BE2C (cell line): ENCODE measurements at regions not wholly inside any gene's neighbourhood (a gene's known extent, or its start where the extent isn't known, plus 50 kb on each side); places are given as distances from the start of the nearest gene placed in this dataset.

Source experiments
- DNase-seq: peaks from one replicate; pipeline ENCODE4 v3.0.0-alpha.2; 2020
- H3K27me3 ChIP-seq: fragments of 250-450 bp; sonication (Bioruptor Pico); 2 replicates; pipeline ENCODE4 v1.5.1; 2020; ENCODE audit warnings: mild to moderate bottlenecking
- H3K36me3 ChIP-seq: fragments of 250-450 bp; sonication (Bioruptor Pico); 2 replicates; pipeline ENCODE4 v1.5.1; 2020; ENCODE audit warnings: mild to moderate bottlenecking
- H3K4me1 ChIP-seq: fragments of 250-450 bp; sonication (Bioruptor Pico); 2 replicates; pipeline ENCODE4 v1.5.1; 2020
- H3K4me3 ChIP-seq: 2 replicates; pipeline ENCODE4 v1.5.1; 2011; ENCODE audit warnings: low read depth, low read length
- H3K9me3 ChIP-seq: fragments of 250-450 bp; sonication (Bioruptor Pico); 2 replicates; pipeline ENCODE4 v1.5.1; 2020
- CTCF ChIP-seq: IDR thresholded peaks from 2 replicates; pipeline ENCODE4 v1.5.1; 2012; ENCODE audit warnings: mild to moderate bottlenecking, low read depth, low read length

DNA sequence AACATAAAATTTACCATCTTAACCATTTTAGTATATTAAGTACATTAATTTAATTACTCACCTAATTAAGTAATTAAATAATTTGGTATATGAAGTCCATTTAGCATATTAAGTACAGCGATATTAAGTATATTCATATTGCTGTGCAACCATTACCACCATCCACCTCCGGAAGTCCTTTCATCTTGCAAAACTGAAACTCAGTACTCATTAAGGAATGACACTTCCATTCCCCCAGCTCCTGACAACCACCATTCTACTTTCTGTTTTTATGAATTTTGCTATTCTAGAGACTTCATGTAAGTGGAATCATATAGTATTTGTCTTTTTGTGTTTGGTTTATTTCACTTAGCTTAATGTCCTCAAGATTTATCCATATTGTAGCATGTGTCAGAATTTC is 61.1 kb upstream of the GTSF1L start:
- Histone ChIP-seq H3K4me3 (no peak overlapping the region), H3K4me1 (no peaks in the 10 kb centered on the region), H3K9me3 (no peaks in the 10 kb centered on the region), H3K36me3 (no peaks in the 10 kb centered on the region), H3K27me3 (no peaks in the 10 kb centered on the region)
- DNase-seq = no peak
- no peak for TF ChIP-seq CTCF

DNA sequence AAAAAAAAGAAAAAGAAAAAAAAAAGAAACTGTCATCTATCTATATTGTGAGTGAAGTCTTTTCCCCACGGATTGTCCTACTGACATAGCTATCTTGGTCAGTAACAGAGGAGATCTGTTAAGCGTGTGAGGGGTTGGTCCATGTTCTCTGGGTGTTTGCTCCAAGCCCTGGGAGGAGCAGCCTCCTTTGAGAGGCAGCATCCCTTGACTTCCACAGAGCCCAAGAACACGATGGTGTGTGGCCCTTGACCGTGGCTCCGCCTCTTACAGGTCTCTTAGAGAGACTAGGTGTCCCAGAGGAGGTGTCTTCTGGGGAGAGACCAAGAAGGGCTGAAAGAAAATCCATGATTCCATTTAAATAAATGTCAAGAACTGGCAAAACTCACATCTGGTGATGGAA is 60.1 kb upstream of the GTSF1L start:
- H3K4me1 ChIP-seq = no peaks in the 10 kb centered on the region
- no peaks in the 10 kb centered on the region for H3K36me3 ChIP-seq
- TF ChIP-seq CTCF = no peak
- H3K27me3 ChIP-seq = no peaks in the 10 kb centered on the region
- no peak for DNase-seq
- H3K4me3 ChIP-seq = no peak overlapping the region
- H3K9me3 ChIP-seq = no peaks in the 10 kb centered on the region

DNA sequence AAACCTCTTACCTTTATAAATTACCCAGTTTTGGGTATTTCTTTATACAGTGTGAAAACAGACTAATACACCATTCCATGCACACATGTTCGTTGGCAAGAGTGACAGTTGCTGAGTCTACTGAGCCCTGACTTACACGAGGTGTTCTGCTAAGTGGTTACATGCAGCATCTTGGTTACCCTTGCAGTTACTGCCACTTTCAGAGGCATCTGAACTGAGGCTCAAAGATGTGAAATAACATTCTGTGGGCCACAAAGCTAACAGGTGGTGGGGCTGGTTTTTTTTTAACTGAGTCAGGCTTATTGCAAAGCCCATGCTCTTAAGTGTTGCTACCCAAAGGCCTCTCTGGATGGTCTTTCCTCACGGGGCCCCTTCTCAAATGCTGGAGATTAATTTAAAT is 54.4 kb upstream of the GTSF1L start:
- Histone ChIP-seq H3K36me3 (no peaks in the 10 kb centered on the region), H3K4me1 (no peaks in the 10 kb centered on the region), H3K4me3 (no peak overlapping the region), H3K9me3 (no peaks in the 10 kb centered on the region), H3K27me3 (no peaks in the 10 kb centered on the region)
- TF ChIP-seq CTCF = no peak
- DNase-seq = no peak

DNA sequence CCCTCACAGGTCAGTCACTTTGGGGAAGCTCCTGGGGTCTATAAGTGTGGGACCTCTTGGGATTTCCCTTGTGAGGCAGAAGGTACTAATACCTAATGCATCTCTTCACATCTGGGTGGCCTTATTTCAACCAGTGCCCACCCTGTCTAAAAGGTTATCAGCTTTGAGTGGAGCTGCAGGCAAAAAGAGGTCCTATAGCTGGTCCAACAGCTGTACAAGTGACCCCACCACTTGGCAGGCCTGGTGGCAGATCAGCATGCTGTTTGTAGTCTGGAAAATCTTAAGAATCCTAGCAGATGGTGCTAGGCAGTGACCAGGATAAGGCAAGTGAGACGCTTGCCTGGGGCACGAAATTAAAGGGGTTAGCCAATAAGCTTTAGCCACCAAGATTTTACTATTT is 51.6 kb upstream of the GTSF1L start:
- Histone ChIP-seq H3K9me3 (no peaks in the 10 kb centered on the region), H3K4me3 (no peak overlapping the region), H3K4me1 (no peaks in the 10 kb centered on the region), H3K27me3 (no peaks in the 10 kb centered on the region), H3K36me3 (no peaks in the 10 kb centered on the region)
- no peak for DNase-seq
- no peak for TF ChIP-seq CTCF

GRCh38 chr20:43776691-43777090 is 49.9 kb upstream of the GTSF1L start:
- Histone ChIP-seq H3K9me3 (no peaks in the 10 kb centered on the region), H3K27me3 (no peaks in the 10 kb centered on the region), H3K4me3 (no peak overlapping the region), H3K4me1 (no peaks in the 10 kb centered on the region), H3K36me3 (no peaks in the 10 kb centered on the region)
- no peak for TF ChIP-seq CTCF
- no peak for DNase-seq
